Endothelial cell (in vitro differentiated cells): ENCODE measurements at regions not wholly inside any gene's neighbourhood (a gene's known extent, or its start where the extent isn't known, plus 50 kb on each side); places are given as distances from the start of the nearest gene placed in this dataset.

Source experiments
- DNase-seq: peaks from one replicate; pipeline ENCODE4 v3.0.0; 2021; ENCODE audit warnings: low spot score
- H3K27ac Mint-ChIP-seq: one replicate; pipeline ENCODE4 v1.8.0; 2021; ENCODE audit warnings: mixed read lengths, inconsistent platforms; ENCODE audit not compliant: unreplicated experiment
- H3K27me3 Mint-ChIP-seq: one replicate; pipeline ENCODE4 v1.8.0; 2021; ENCODE audit warnings: mild to moderate bottlenecking, moderate library complexity, mixed read lengths, inconsistent platforms; ENCODE audit not compliant: unreplicated experiment
- H3K36me3 Mint-ChIP-seq: one replicate; pipeline ENCODE4 v1.8.0; 2021; ENCODE audit warnings: mild to moderate bottlenecking, low read depth, mixed read lengths, inconsistent platforms; ENCODE audit not compliant: unreplicated experiment
- H3K4me1 Mint-ChIP-seq: one replicate; pipeline ENCODE4 v1.8.0; 2021; ENCODE audit warnings: mild to moderate bottlenecking, mixed read lengths, inconsistent platforms; ENCODE audit not compliant: unreplicated experiment
- H3K4me3 Mint-ChIP-seq: one replicate; pipeline ENCODE4 v1.8.0; 2021; ENCODE audit warnings: mild to moderate bottlenecking, mixed read lengths, inconsistent platforms; ENCODE audit not compliant: unreplicated experiment
- H3K9me3 Mint-ChIP-seq: one replicate; pipeline ENCODE4 v1.8.0; 2021; ENCODE audit warnings: mixed read lengths, inconsistent platforms; ENCODE audit not compliant: unreplicated experiment
- CTCF ChIP-seq: fragments of 200-600 bp; sonication (generic); IDR thresholded peaks from one replicate; pipeline ENCODE4 v1.5.0; 2021; ENCODE audit warnings: antibody characterized with exemption; ENCODE audit not compliant: unreplicated experiment

DNA sequence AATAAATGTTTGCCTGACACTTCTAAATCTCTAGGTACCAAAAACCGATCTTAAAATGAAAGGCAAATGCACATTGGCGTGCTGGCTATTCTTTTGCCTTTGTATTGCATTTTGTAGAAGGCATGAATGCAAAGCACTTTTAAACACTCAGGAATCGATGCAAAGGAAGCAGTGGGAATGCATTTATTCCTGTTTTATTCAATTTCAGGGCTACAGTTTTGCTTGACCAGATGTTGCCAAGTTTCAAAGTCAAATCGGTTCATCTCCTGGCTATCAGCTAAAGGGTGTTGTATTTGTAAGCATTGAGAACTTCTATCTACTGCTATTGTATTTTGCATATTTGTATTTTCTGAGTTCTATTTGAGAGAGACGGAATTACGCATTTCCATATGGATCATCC is 659.8 kb upstream of the SLC35B3 start:
- Mint-ChIP-seq H3K36me3 (no peaks in the 10 kb centered on the region), H3K27me3 (no peaks in the 10 kb centered on the region), H3K4me1 (peaks cover 3% of the 10 kb centered on the region), H3K9me3 (no peaks in the 10 kb centered on the region), H3K4me3 (no peak overlapping the region), H3K27ac (no peak overlapping the region)
- no peak for TF ChIP-seq CTCF
- no peak for DNase-seq

DNA sequence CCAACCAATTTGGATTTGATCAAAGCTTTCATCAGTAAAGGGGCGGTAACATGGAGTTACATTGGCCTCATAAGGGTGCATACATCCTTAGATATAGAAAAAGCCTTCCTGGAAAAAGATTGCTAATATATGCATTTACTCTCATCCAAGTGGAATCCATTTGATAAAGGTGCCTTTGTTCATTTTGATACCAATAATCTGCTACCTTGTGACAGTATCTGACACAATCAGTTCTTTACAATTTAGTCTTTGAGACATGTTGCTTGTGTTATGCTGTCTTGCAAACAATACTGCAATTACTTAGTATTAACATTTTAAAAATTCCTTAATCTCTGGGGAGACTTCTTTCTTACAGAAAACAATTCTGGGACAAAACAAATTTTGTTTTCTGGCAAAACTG is 654.4 kb upstream of the SLC35B3 start:
- H3K36me3 Mint-ChIP-seq, result no peaks in the 10 kb centered on the region

DNA sequence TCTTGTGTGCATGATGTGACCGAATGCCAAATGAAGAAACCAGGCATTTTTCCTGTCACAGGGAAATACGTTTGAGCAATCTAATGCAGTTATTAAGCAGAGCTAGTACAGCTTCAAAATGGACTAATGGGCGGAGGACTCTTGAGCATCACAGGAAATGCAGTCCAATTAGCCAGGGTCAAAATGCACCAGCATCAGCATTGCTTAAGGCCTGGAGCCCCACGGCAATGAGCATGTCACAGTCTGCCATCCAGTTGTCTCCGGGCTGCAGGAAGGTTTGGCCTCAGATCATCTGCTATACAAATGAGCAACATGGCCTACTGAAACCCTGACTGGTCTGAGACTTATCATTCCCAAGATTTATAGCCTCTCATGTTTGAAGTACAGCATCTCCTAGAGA is 652.1 kb upstream of the SLC35B3 start:
- no peak for TF ChIP-seq CTCF
- H3K27ac Mint-ChIP-seq, result no peak overlapping the region
- no peak overlapping the region for H3K4me3 Mint-ChIP-seq
- DNase-seq, result no peak
- H3K27me3 Mint-ChIP-seq, result no peaks in the 10 kb centered on the region
- no peaks in the 10 kb centered on the region for H3K9me3 Mint-ChIP-seq
- peaks cover 7% of the 10 kb centered on the region for H3K4me1 Mint-ChIP-seq
- H3K36me3 Mint-ChIP-seq, result no peaks in the 10 kb centered on the region

More for the DNA sequence above, 654.4 kb upstream of the SLC35B3 start:
- Mint-ChIP-seq H3K4me3 (no peak overlapping the region), H3K9me3 (no peaks in the 10 kb centered on the region), H3K27me3 (no peaks in the 10 kb centered on the region), H3K27ac (no peak overlapping the region), H3K4me1 (peaks cover 10% of the 10 kb centered on the region)
- DNase-seq, result no peak
- no peak for TF ChIP-seq CTCF

GRCh38 chr6:9086331-9086730 is 651.0 kb upstream of the SLC35B3 start:
- H3K36me3 Mint-ChIP-seq, result no peaks in the 10 kb centered on the region
- H3K27me3 Mint-ChIP-seq, result no peaks in the 10 kb centered on the region
- no peak overlapping the region for H3K4me3 Mint-ChIP-seq
- peaks cover 7% of the 10 kb centered on the region for H3K4me1 Mint-ChIP-seq
- DNase-seq, result no peak
- no peak overlapping the region for H3K27ac Mint-ChIP-seq
- no peak for TF ChIP-seq CTCF
- no peaks in the 10 kb centered on the region for H3K9me3 Mint-ChIP-seq

DNA sequence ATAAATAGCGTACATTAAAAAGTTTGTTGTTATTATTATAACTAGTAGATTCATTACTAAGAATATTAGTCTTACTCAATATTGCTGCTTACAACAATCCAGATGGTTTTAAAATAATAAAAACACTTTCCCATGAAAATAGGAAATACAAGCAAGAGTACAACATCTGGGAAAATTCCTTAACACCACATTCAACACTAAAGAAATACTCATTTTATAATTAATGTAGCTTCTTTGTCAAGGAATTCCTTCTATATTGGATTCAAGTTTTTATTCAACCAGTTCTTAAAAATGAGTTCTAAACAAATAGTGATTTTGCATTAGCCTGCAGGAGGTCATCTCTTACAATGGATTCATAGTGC is 650.3 kb upstream of the SLC35B3 start:
- Mint-ChIP-seq H3K27ac (no peak overlapping the region), H3K9me3 (no peaks in the 10 kb centered on the region), H3K27me3 (no peaks in the 10 kb centered on the region), H3K4me3 (no peak overlapping the region), H3K4me1 (peaks cover 7% of the 10 kb centered on the region), H3K36me3 (no peaks in the 10 kb centered on the region)
- DNase-seq, result no peak
- TF ChIP-seq CTCF, result no peak
